DOHH2 (cell line): ENCODE measurements at regions not wholly inside any gene's neighbourhood (a gene's known extent, or its start where the extent isn't known, plus 50 kb on each side); places are given as distances from the start of the nearest gene placed in this dataset.

Experiments used
- H3F3A ChIP-seq: fragments of 200-600 bp; sonication (generic), shearing (Covaris generic); 2 replicates; pipeline ENCODE4 v1.6.0; 2016; ENCODE audit warnings: antibody characterized with exemption, mild to moderate bottlenecking; ENCODE audit not compliant: control insufficient read depth, insufficient read depth
- H3K27ac ChIP-seq: fragments of 200-600 bp; sonication (generic); 2 replicates; pipeline ENCODE4 v1.5.1; 2014; ENCODE audit warnings: low read depth, mild to moderate bottlenecking, low read length, moderate library complexity
- H3K27me3 ChIP-seq: fragments of 200-600 bp; sonication (generic); 2 replicates; pipeline ENCODE4 v1.6.1; 2014; ENCODE audit warnings: mild to moderate bottlenecking, low read length, mixed read lengths; ENCODE audit not compliant: control insufficient read depth
- H3K36me3 ChIP-seq: fragments of 200-600 bp; sonication (generic); 2 replicates; pipeline ENCODE4 v1.6.1; 2014; ENCODE audit warnings: mild to moderate bottlenecking, low read length, moderate library complexity, mixed read lengths; ENCODE audit not compliant: control insufficient read depth
- H3K4me1 ChIP-seq: fragments of 200-600 bp; sonication (generic); 2 replicates; pipeline ENCODE4 v1.6.1; 2014; ENCODE audit warnings: mild to moderate bottlenecking, low read length, mixed read lengths; ENCODE audit not compliant: control insufficient read depth
- H3K4me2 ChIP-seq: fragments of 200-600 bp; sonication (generic); 2 replicates; pipeline ENCODE4 v1.6.0; 2014; ENCODE audit warnings: mild to moderate bottlenecking, low read length, moderate library complexity
- H3K4me3 ChIP-seq: fragments of 200-600 bp; sonication (generic); 2 replicates; pipeline ENCODE4 v1.5.1; 2014; ENCODE audit warnings: mild to moderate bottlenecking, low read length, mixed read lengths
- H3K79me2 ChIP-seq: fragments of 200-600 bp; sonication (generic); 2 replicates; pipeline ENCODE4 v1.6.1; 2014; ENCODE audit warnings: mild to moderate bottlenecking, low read length, mixed read lengths; ENCODE audit not compliant: control insufficient read depth
- H3K9me2 ChIP-seq: fragments of 200-600 bp; sonication (generic); replicated peaks from 2 replicates; pipeline ENCODE4 v1.6.1; 2014; ENCODE audit warnings: mild to moderate bottlenecking, low read length, mixed read lengths; ENCODE audit not compliant: control insufficient read depth
- H3K9me3 ChIP-seq: fragments of 200-600 bp; sonication (generic); 2 replicates; pipeline ENCODE4 v1.6.1; 2014; ENCODE audit warnings: antibody characterized with exemption, low read length, mixed read lengths; ENCODE audit not compliant: control insufficient read depth, insufficient read depth
- H4K20me1 ChIP-seq: fragments of 200-600 bp; sonication (generic); 2 replicates; pipeline ENCODE4 v1.6.0; 2014; ENCODE audit warnings: low read depth, mild to moderate bottlenecking, antibody characterized with exemption, low read length, moderate library complexity; ENCODE audit not compliant: control insufficient read depth, insufficient read depth
- CTCF ChIP-seq: fragments of 200-600 bp; sonication (generic); IDR thresholded peaks from one replicate; pipeline ENCODE4 v1.5.1; 2014; ENCODE audit warnings: antibody characterized with exemption, mild to moderate bottlenecking, low read depth, low read length; ENCODE audit not compliant: poor library complexity, severe bottlenecking
- EZH2phosphoT487 ChIP-seq: fragments of 200-600 bp; sonication (generic); IDR thresholded peaks from 2 replicates; pipeline ENCODE4 v1.6.1; 2017; ENCODE audit warnings: borderline replicate concordance, mild to moderate bottlenecking, antibody characterized with exemption, low read length, moderate library complexity, mixed read lengths

- no peak overlapping the region for H3K4me2 ChIP-seq
- H3K4me3 ChIP-seq, result no peak overlapping the region
- no peaks in the 10 kb centered on the region for H3K27me3 ChIP-seq
- no peaks in the 10 kb centered on the region for H3K79me2 ChIP-seq
- H3K9me2 ChIP-seq, result no peaks in the 10 kb centered on the region
- H4K20me1 ChIP-seq, result no peaks in the 10 kb centered on the region
- H3K36me3 ChIP-seq, result no peaks in the 10 kb centered on the region
- H3F3A ChIP-seq, result no peaks in the 10 kb centered on the region
- H3K27ac ChIP-seq, result no peak overlapping the region
- TF ChIP-seq CTCF (no peak), EZH2phosphoT487 (no peak)
- H3K9me3 ChIP-seq, result no peaks in the 10 kb centered on the region; the same call in 1 of the 2 replicates
- H3K4me1 ChIP-seq, result no peaks in the 10 kb centered on the region
Measured at GRCh38 chr2:183881978-183882377, 716.4 kb upstream of the ZNF804A start.

- H3K9me3 ChIP-seq, result no peaks in the 10 kb centered on the region; the same call in 1 of the 2 replicates
- H3K4me1 ChIP-seq, result no peaks in the 10 kb centered on the region
- no peak overlapping the region for H3K27ac ChIP-seq
- H3K36me3 ChIP-seq, result no peaks in the 10 kb centered on the region
- no peak overlapping the region for H3K4me3 ChIP-seq
- no peak for TF ChIP-seq EZH2phosphoT487
- no peak for TF ChIP-seq CTCF
- H3K9me2 ChIP-seq, result no peaks in the 10 kb centered on the region
- no peaks in the 10 kb centered on the region for H3F3A ChIP-seq
- H3K4me2 ChIP-seq, result no peak overlapping the region
- H3K79me2 ChIP-seq, result no peaks in the 10 kb centered on the region
- no peaks in the 10 kb centered on the region for H3K27me3 ChIP-seq
- H4K20me1 ChIP-seq, result no peaks in the 10 kb centered on the region
Measured at GRCh38 chr2:183892315-183892941, 705.9 kb upstream of the ZNF804A start.

GRCh38 chr2:183898641-183899040, 699.7 kb upstream of the ZNF804A start:
- Histone ChIP-seq H4K20me1 (no peaks in the 10 kb centered on the region), H3F3A (no peaks in the 10 kb centered on the region), H3K9me2 (no peaks in the 10 kb centered on the region), H3K27ac (no peak overlapping the region), H3K4me3 (no peak overlapping the region), H3K27me3 (no peaks in the 10 kb centered on the region), H3K9me3 (no peaks in the 10 kb centered on the region), H3K4me2 (no peak overlapping the region), H3K79me2 (no peaks in the 10 kb centered on the region), H3K36me3 (no peaks in the 10 kb centered on the region), H3K4me1 (no peaks in the 10 kb centered on the region)
- TF ChIP-seq EZH2phosphoT487, result no peak
- TF ChIP-seq CTCF, result no peak
